HEK293 (cell line): ENCODE measurements at regions not wholly inside any gene's neighbourhood (a gene's known extent, or its start where the extent isn't known, plus 50 kb on each side); places are given as distances from the start of the nearest gene placed in this dataset.
A peak's percentile ranks its signal among the peaks of the same experiment; 100 is the strongest.

Experiments used
- CTCF ChIA-PET: fragments of 350-600 bp; formaldehyde crosslinking; extraction: SDS; loops from one replicate; lab custom pipeline; 2021; ENCODE audit warnings: antibody characterized with exemption; lab: Yijun Ruan, JAX
- POLR2A ChIA-PET: fragments of 300-600 bp; formaldehyde crosslinking; extraction: SDS; loops from one replicate; lab custom pipeline; 2020; ENCODE audit warnings: antibody characterized with exemption, inconsistent platforms; lab: Yijun Ruan, JAX
- H3K27ac ChIP-seq: fragments of 200-500 bp; sonication (Bioruptor generic); 2 replicates; pipeline ENCODE4 v1.5.1; 2014; ENCODE audit warnings: low read depth, low read length, control low read depth, inconsistent platforms; ENCODE audit errors: extremely low read depth
- H3K36me3 ChIP-seq, 2 experiments: fragments of 200-500 bp in 1 of 2; sonication (Bioruptor generic) in 1 of 2; 1 replicate in 1 of 2; 2 replicates in 1 of 2; pipeline ENCODE4 v1.5.1; 2014 to 2017; ENCODE audit warnings: inconsistent platforms in 2 of 2, low read length in 2 of 2; ENCODE audit not compliant: control insufficient read depth in 2 of 2, insufficient read depth in 1 of 2
- H3K4me1 ChIP-seq: fragments of 200-500 bp; sonication (Bioruptor generic); 2 replicates; pipeline ENCODE4 v1.5.1; 2014; ENCODE audit warnings: mild to moderate bottlenecking, low read length, inconsistent platforms; ENCODE audit not compliant: control insufficient read depth, insufficient read depth
- H3K4me3 ChIP-seq: 2 replicates; pipeline ENCODE4 v1.5.1; 2011; ENCODE audit warnings: low read depth, mild to moderate bottlenecking, control low read depth, low read length, moderate library complexity
- H3K9me3 ChIP-seq: fragments of 200-500 bp; sonication (Bioruptor generic); 2 replicates; pipeline ENCODE4 v1.5.1; 2014; ENCODE audit warnings: low read depth, low read length, inconsistent platforms; ENCODE audit not compliant: control insufficient read depth, insufficient read depth
- EGR2 ChIP-seq: fragments of 450-650 bp; formaldehyde crosslinking; IDR thresholded peaks from 2 replicates; pipeline ENCODE4 v1.5.1; 2016; ENCODE audit warnings: low read depth, missing biosample characterization, missing genetic modification characterization
- FEZF1 ChIP-seq: fragments of 450-650 bp; formaldehyde crosslinking; IDR thresholded peaks from 2 replicates; pipeline ENCODE4 v1.5.1; 2016; ENCODE audit warnings: missing biosample characterization, missing genetic modification characterization
- GFI1B ChIP-seq: fragments of 450-650 bp; formaldehyde crosslinking; IDR thresholded peaks from 2 replicates; pipeline ENCODE4 v1.5.1; 2016; ENCODE audit warnings: missing biosample characterization, missing genetic modification characterization
- HOXD13 ChIP-seq: sonication (generic); formaldehyde crosslinking; IDR thresholded peaks from 2 replicates; pipeline ENCODE4 v1.8.0; 2022; ENCODE audit warnings: missing genetic modification reagents, borderline replicate concordance
- KLF1 ChIP-seq: fragments of 450-650 bp; formaldehyde crosslinking; IDR thresholded peaks from 2 replicates; pipeline ENCODE4 v1.5.1; 2016; ENCODE audit warnings: missing biosample characterization, missing genetic modification characterization
- KLF16 ChIP-seq: fragments of 450-650 bp; formaldehyde crosslinking; IDR thresholded peaks from 2 replicates; pipeline ENCODE4 v1.5.1; 2017; ENCODE audit warnings: missing biosample characterization, missing genetic modification characterization
- KLF9 ChIP-seq: fragments of 450-650 bp; formaldehyde crosslinking; IDR thresholded peaks from 2 replicates; pipeline ENCODE4 v1.5.1; 2016; ENCODE audit warnings: missing biosample characterization, missing genetic modification characterization, low read depth
- WT1 ChIP-seq: fragments of 450-650 bp; formaldehyde crosslinking; IDR thresholded peaks from 2 replicates; pipeline ENCODE4 v1.5.1; 2016; ENCODE audit warnings: missing biosample characterization, missing genetic modification characterization
- ZBTB8A ChIP-seq: fragments of 450-650 bp; formaldehyde crosslinking; IDR thresholded peaks from 2 replicates; pipeline ENCODE4 v1.5.1; 2016; ENCODE audit warnings: missing biosample characterization, missing genetic modification characterization
- ZFP41 ChIP-seq: fragments of 450-650 bp; formaldehyde crosslinking; IDR thresholded peaks from 2 replicates; pipeline ENCODE4 v1.5.1; 2016; ENCODE audit warnings: missing biosample characterization, missing genetic modification characterization, borderline replicate concordance
- ZNF146 ChIP-seq: fragments of 450-650 bp; formaldehyde crosslinking; IDR thresholded peaks from 2 replicates; pipeline ENCODE4 v1.5.1; 2016; ENCODE audit warnings: missing biosample characterization, missing genetic modification characterization
- ZNF248 ChIP-seq: fragments of 450-650 bp; formaldehyde crosslinking; IDR thresholded peaks from 2 replicates; pipeline ENCODE4 v1.5.1; 2017; ENCODE audit warnings: missing biosample characterization, missing genetic modification characterization
- ZNF391 ChIP-seq: fragments of 450-650 bp; formaldehyde crosslinking; IDR thresholded peaks from 2 replicates; pipeline ENCODE4 v1.5.1; 2016; ENCODE audit warnings: low read depth, missing biosample characterization, missing genetic modification characterization, borderline replicate concordance
- ZNF48 ChIP-seq: fragments of 450-650 bp; formaldehyde crosslinking; IDR thresholded peaks from 2 replicates; pipeline ENCODE4 v1.5.1; 2016; ENCODE audit warnings: missing biosample characterization, missing genetic modification characterization
- ZNF624 ChIP-seq: fragments of 450-650 bp; formaldehyde crosslinking; IDR thresholded peaks from 2 replicates; pipeline ENCODE4 v1.5.1; 2017; ENCODE audit warnings: missing biosample characterization, missing genetic modification characterization
- ZNF654 ChIP-seq: fragments of 450-650 bp; formaldehyde crosslinking; IDR thresholded peaks from 2 replicates; pipeline ENCODE4 v1.5.1; 2016; ENCODE audit warnings: low read depth, missing biosample characterization, missing genetic modification characterization
- ZNF707 ChIP-seq: fragments of 450-650 bp; formaldehyde crosslinking; IDR thresholded peaks from 2 replicates; pipeline ENCODE4 v1.5.1; 2016; ENCODE audit warnings: missing biosample characterization, missing genetic modification characterization
- ZNF747 ChIP-seq: fragments of 450-650 bp; formaldehyde crosslinking; IDR thresholded peaks from 2 replicates; pipeline ENCODE4 v1.5.1; 2016; ENCODE audit warnings: missing biosample characterization, missing genetic modification characterization
- ZNF777 ChIP-seq: fragments of 450-650 bp; formaldehyde crosslinking; IDR thresholded peaks from 2 replicates; pipeline ENCODE4 v1.5.1; 2017; ENCODE audit warnings: missing biosample characterization, missing genetic modification characterization, borderline replicate concordance
- ZNF785 ChIP-seq: fragments of 450-650 bp; formaldehyde crosslinking; IDR thresholded peaks from 2 replicates; pipeline ENCODE4 v1.5.1; 2016; ENCODE audit warnings: missing biosample characterization, missing genetic modification characterization
- ZSCAN30 ChIP-seq: fragments of 450-650 bp; IDR thresholded peaks from 2 replicates; pipeline ENCODE4 v1.5.1; 2018; ENCODE audit warnings: missing biosample characterization, mild to moderate bottlenecking, missing genetic modification characterization, moderate library complexity
- TF ChIP-seq, protein P1 (sequence below): fragments of 450-650 bp; formaldehyde crosslinking; conservative IDR thresholded peaks from 2 replicates; pipeline ENCODE4 v1.5.1; 2016; ENCODE audit warnings: low read depth, missing biosample characterization, missing genetic modification characterization
- TF ChIP-seq, protein P2 (sequence below): fragments of 450-650 bp; IDR thresholded peaks from 2 replicates; pipeline ENCODE4 v1.5.1; 2018; ENCODE audit warnings: missing biosample characterization, missing genetic modification characterization
- TF ChIP-seq, protein P3 (sequence below): fragments of 450-650 bp; formaldehyde crosslinking; conservative IDR thresholded peaks from 2 replicates; pipeline ENCODE4 v1.5.1; 2016; ENCODE audit warnings: low read depth, missing biosample characterization, missing genetic modification characterization

DNA sequence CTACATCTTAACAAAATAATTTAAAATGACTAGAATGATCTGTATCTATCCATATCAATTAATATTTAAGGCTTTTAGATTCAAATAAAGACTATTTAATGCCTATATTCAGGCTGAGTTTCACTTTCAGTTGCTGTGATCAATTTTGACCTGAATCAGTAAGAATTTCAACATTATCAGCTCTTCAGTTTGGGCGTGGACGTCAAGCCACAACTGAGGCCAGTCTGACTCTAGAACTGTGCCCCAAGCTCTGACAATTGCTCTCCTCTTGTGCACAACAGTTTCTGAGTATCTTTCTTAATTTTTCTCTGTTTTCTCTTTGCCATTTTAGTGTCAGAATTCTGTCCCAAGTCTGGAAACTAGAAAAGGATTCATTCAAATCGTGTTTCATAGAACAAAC is 1095.5 kb downstream of the PLA2G4A start (continued):
- TF ChIP-seq ZSCAN30 (tag by site-specific recombination) (no peak), KLF16 (tag by site-specific recombination) (no peak), ZNF391 (tag by site-specific recombination) (no peak), KLF1 (tag by site-specific recombination) (no peak), WT1 (tag by site-specific recombination) (no peak), KLF9 (no peak), ZNF707 (tag by site-specific recombination) (no peak)
- TF ChIP-seq, all 188 proteins: peak for 0

- no peaks in the 10 kb centered on the region for H3K36me3 ChIP-seq
- no peak overlapping the region for H3K27ac ChIP-seq
- H3K4me1 ChIP-seq, result no peaks in the 10 kb centered on the region
- CTCF ChIA-PET, result interaction anchor here (0.5 to 1.7 kb wide), 4 partner anchors 10 to 950 kb away, joined by 3 to 7 read pairs (median 4); no protein-coding TSS in a partner anchor
- POLR2A ChIA-PET, result no interaction called here
- H3K9me3 ChIP-seq, result no peaks in the 10 kb centered on the region
- no peak overlapping the region for H3K4me3 ChIP-seq
- TF ChIP-seq KLF16 (tag by site-specific recombination) (no peak), ZNF747 (tag by site-specific recombination) (no peak), ZNF654 (peak; percentile 15)
Observed at GRCh38 chr1:187928288-187928687, 1099.5 kb downstream of the PLA2G4A start.

GRCh38 chr1:187928696-187929095 is 1099.9 kb downstream of the PLA2G4A start:
- H3K36me3 ChIP-seq, result no peaks in the 10 kb centered on the region
- no peak overlapping the region for H3K4me3 ChIP-seq
- no peak overlapping the region for H3K27ac ChIP-seq
- CTCF ChIA-PET, result interaction anchor here (0.6 to 1.7 kb wide), 2 partner anchors 9 to 155 kb away, joined by 3 to 4 read pairs; no protein-coding TSS in a partner anchor
- no peaks in the 10 kb centered on the region for H3K4me1 ChIP-seq
- no peaks in the 10 kb centered on the region for H3K9me3 ChIP-seq
- TF ChIP-seq, protein P1, sequence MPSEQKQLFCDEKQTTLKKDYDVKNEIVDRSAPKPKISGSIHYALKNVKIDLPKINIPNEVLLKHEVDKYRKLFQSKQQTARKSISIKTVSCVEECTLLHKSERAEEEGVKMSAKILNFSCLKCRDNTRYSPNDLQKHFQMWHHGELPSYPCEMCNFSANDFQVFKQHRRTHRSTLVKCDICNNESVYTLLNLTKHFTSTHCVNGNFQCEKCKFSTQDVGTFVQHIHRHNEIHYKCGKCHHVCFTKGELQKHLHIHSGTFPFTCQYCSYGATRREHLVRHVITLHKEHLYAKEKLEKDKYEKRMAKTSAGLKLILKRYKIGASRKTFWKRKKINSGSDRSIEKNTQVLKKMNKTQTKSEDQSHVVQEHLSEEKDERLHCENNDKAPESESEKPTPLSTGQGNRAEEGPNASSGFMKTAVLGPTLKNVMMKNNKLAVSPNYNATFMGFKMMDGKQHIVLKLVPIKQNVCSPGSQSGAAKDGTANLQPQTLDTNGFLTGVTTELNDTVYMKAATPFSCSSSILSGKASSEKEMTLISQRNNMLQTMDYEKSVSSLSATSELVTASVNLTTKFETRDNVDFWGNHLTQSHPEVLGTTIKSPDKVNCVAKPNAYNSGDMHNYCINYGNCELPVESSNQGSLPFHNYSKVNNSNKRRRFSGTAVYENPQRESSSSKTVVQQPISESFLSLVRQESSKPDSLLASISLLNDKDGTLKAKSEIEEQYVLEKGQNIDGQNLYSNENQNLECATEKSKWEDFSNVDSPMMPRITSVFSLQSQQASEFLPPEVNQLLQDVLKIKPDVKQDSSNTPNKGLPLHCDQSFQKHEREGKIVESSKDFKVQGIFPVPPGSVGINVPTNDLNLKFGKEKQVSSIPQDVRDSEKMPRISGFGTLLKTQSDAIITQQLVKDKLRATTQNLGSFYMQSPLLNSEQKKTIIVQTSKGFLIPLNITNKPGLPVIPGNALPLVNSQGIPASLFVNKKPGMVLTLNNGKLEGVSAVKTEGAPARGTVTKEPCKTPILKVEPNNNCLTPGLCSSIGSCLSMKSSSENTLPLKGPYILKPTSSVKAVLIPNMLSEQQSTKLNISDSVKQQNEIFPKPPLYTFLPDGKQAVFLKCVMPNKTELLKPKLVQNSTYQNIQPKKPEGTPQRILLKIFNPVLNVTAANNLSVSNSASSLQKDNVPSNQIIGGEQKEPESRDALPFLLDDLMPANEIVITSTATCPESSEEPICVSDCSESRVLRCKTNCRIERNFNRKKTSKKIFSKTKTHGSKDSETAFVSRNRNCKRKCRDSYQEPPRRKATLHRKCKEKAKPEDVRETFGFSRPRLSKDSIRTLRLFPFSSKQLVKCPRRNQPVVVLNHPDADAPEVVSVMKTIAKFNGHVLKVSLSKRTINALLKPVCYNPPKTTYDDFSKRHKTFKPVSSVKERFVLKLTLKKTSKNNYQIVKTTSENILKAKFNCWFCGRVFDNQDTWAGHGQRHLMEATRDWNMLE (tag by site-specific recombination), result no peak
- TF ChIP-seq, protein P2, sequence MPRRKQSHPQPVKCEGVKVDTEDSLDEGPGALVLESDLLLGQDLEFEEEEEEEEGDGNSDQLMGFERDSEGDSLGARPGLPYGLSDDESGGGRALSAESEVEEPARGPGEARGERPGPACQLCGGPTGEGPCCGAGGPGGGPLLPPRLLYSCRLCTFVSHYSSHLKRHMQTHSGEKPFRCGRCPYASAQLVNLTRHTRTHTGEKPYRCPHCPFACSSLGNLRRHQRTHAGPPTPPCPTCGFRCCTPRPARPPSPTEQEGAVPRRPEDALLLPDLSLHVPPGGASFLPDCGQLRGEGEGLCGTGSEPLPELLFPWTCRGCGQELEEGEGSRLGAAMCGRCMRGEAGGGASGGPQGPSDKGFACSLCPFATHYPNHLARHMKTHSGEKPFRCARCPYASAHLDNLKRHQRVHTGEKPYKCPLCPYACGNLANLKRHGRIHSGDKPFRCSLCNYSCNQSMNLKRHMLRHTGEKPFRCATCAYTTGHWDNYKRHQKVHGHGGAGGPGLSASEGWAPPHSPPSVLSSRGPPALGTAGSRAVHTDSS (tag by site-specific recombination), result no peak
- TF ChIP-seq HOXD13 (CRISPR knock-in tag) (no peak), ZNF785 (tag by site-specific recombination) (no peak), ZNF146 (tag by site-specific recombination) (no peak), GFI1B (tag by site-specific recombination) (no peak), ZFP41 (tag by site-specific recombination) (no peak), ZNF624 (tag by site-specific recombination) (no peak), ZBTB8A (no peak), ZNF48 (tag by site-specific recombination) (no peak), ZNF777 (tag by site-specific recombination) (no peak), ZNF248 (no peak), EGR2 (tag by site-specific recombination) (no peak), FEZF1 (no peak)
- TF ChIP-seq, protein P3, sequence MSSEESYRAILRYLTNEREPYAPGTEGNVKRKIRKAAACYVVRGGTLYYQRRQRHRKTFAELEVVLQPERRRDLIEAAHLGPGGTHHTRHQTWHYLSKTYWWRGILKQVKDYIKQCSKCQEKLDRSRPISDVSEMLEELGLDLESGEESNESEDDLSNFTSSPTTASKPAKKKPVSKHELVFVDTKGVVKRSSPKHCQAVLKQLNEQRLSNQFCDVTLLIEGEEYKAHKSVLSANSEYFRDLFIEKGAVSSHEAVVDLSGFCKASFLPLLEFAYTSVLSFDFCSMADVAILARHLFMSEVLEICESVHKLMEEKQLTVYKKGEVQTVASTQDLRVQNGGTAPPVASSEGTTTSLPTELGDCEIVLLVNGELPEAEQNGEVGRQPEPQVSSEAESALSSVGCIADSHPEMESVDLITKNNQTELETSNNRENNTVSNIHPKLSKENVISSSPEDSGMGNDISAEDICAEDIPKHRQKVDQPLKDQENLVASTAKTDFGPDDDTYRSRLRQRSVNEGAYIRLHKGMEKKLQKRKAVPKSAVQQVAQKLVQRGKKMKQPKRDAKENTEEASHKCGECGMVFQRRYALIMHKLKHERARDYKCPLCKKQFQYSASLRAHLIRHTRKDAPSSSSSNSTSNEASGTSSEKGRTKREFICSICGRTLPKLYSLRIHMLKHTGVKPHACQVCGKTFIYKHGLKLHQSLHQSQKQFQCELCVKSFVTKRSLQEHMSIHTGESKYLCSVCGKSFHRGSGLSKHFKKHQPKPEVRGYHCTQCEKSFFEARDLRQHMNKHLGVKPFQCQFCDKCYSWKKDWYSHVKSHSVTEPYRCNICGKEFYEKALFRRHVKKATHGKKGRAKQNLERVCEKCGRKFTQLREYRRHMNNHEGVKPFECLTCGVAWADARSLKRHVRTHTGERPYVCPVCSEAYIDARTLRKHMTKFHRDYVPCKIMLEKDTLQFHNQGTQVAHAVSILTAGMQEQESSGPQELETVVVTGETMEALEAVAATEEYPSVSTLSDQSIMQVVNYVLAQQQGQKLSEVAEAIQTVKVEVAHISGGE (tag by site-specific recombination), result no peak
- POLR2A ChIA-PET, result no interaction called here
